Superior temporal gyrus (tissue), 1 donor: ENCODE measurements at regions not wholly inside any gene's neighbourhood (a gene's known extent, or its start where the extent isn't known, plus 50 kb on each side); places are given as distances from the start of the nearest gene placed in this dataset.

ENCODE experiments used
- DNase-seq: peaks from one replicate; pipeline ENCODE4 v3.0.0-alpha.2; 2016; ENCODE audit errors: extremely low spot score

DNA sequence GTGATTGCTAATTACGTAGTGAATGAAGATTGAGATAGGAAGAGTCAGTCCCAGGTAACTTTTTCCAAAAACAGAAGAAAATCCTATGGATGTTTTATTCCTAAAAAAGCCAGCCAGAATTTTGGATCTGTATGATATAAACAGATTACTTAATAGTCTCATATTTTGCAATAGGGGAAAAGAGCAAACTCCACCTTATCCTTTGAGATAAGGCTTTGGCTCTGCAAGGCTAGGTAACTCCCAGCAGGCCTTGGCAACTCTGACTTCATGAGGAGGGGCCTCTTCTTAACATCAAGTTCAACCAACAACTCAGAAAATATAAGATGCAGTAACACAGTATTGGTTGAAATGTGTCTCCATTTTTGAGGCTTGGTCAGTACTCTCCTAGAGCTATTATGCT, 98.7 kb upstream of the SLC4A4 start:
- DNase-seq, result no peak

DNA sequence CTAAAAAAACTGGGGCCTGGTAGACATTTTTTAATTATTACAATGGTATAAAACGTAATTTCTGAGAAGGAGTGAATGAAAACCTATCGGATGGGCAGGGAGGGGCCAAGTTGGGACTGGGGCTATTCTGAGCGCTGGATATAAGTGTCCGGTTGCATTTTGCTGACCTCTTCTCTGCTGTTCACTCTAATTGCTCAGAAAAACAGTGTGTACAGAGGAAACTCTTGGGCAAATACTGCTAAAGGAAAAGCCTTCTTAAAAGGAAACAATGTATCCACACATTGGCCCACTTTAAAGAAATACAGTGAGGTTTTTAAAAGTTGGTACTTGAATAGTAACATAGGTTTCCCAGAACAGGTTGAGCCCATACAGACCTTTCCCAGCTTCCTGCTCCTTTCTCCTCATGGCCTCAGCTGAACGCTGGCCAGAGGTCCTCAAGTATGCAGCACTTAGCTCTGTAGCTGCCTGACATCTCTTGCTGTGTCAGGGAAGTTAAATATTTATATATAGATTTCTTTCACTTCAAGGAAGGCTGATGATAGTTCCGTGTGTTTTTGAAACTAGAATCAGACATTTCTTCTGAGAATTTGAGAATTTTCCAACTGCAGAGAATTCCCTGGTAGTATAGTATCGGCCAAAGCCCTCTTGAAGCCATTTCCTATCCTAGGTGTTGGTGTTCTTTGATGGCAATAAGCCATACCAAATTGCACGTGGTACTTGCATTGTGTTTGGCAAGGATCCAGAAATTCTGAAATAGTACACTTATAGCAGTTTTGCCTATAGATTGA, 97.1 kb upstream of the SLC4A4 start:
- peak; percentile 15 for DNase-seq

DNA sequence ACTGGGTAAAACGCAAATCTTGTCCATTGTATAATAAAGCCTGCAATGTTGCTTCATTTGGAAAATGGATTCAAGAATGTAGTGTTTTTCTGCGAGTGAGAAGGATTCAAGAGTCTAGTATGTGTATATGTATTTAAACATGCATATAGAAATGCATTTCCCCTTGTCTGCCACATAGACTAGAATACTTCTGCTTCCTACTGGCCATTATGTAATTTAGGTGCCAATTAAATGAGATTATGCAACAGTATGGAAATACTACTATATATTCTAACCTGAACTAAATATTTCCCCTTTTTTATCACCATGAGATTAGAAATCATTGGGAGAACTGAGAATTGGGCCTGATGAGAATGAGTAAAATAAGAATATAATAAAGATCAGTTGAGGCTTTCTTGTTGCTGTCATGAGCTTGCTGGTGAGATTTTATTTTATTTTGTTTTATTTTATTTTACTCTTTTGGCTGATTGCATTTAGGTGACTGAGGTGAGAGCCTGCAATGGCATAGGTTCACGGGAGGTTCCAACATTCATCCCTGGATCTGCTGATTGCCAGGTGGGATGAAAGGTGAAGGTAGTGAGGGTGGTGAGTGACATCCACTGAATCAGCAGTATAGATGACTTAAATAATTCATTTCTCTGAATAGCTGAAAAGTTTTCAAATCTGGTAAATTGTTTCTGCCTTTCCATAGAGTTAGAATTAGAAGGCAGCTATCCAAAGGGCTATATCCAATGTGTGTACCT, 95.6 kb upstream of the SLC4A4 start:
- no peak for DNase-seq

DNA sequence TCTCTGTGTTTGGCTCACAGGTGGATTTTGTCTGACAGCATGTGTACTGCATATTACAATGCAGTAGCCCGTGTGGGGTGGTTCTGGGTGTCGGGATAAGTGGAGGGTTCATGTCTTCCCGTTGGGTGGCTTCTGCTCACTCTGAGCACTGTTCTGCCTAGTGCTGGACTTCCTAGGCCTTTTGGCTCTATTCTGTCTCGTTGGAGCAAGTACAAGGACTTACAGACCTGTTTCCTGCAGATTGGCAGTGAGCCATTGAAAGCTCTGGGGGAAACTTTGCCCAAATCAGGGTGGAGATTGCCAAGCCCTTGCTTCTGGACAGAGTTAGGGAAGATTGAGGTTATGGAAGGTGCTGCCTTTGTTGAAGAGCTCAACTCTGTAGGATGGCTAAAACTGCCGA, 91.1 kb upstream of the SLC4A4 start:
- no peak for DNase-seq

DNA sequence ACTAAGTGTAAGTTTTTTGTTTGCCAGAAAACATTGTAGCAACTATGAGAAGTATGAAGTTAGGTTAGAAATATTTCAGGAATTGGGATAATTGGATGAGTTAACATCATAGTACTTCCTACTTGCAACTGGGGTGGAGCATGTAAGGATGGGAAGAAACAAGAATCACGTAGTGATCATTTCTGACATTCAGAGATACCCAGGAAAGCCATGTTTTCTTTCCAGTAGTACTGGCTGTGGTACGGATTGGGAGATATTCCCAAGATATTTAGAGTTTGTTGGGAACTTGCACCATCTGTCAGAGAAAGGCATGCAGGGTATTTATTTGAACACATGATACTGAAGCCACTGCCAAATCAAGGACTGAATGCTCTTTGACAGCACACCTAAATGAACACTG, 87.6 kb upstream of the SLC4A4 start:
- DNase-seq, result no peak

DNA sequence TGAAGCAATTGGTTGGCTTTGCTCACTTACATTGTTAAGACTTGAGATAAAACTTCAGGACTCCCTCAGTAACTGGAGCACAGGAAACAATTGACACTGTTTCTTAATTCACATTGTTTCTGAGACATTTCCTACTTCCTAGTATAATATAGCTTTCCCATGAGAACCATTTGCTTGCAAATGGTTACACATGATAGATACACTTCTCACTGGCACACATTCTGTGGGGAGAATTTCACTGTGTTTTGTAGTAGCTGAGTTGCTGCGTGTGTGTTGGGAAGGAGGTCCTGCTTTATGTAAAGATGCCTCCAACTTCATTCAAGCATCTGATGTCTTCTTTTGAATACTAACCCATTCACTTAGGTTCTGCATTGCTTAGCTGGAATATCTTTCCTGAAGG, 85.3 kb upstream of the SLC4A4 start:
- peak; percentile 13 for DNase-seq

DNA sequence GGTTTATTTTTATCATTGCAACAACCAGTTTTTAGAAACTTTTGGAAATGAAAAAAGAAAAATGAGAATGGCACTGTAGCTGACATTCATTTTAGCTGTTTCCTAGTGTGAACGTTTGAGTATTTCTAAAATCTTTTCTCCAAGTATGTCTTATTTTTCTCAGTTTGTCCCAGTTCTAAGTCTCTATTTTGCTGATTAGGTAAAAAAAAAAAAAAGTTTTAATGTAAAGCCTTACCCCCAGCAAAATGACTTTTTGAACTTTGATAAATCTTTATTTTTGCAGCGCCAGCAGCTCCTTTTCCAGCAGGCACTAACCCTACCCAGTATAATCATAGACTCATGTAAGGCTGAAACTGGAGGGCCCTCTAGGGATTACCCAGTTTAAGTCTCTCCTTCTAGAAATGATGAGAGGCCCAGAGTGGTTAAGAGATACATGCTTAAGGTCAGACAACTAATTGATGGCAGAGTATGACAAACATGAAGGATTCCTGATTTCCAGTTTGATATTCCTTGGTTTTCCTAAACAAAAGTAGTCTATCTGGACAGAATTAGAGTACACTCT, 84.3 kb upstream of the SLC4A4 start:
- peak; percentile 33 for DNase-seq

DNA sequence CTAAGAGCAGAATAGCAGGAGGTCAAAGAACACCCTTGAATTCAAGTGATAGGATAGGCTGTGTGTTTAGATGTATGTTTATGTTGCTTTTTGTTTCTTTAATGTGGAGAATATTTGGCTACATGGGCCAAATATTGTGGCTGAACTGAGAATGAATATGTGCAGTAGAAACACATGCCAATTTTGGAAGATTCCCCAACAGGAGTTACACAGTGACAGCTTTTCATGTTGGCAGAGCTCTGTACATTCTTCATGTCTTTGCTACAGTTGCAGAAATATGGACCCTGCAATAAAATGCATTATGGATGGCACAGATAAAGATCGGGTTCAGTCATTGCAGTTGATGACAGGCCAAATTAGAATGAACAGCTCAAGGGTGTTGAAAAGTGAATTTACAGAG, 82.8 kb upstream of the SLC4A4 start:
- peak; percentile 28 for DNase-seq

DNA sequence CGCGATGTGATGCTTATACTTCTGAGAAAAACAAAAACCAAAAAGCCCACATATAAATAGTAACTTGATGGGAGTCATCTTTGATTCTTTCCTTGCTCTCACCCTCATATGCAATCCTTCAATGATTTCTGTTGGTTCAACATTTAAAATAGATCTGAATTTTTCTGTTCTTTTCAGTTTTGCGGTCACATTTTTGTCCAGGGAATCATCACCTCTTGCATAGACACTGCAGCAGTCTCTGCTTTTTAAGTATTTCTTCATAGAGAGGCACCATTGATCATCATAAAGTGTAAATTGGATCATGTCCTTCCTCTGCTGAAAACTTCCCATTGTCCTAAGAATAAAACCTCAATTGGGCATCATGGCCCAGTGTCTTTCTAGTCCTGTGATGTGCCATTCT, 81.1 kb upstream of the SLC4A4 start:
- no peak for DNase-seq

DNA sequence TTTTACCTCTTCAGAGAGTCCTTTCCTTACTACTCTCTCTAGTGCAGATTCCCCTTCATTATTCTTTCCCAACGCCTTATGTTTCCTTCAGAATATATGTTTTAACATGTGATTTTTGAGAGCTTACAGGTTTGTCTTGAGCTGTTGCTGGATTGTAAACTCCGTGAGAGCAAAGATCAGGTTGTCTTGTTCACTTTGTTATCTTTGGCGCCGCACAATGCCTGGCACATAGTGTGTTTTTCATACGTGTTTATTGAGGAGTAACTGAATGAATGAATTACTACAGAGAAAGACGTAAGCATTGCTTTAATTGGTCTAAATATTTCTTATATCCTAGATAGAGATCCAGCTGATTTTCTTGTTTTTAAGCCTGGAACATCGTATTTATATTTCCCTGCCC, 80.5 kb upstream of the SLC4A4 start:
- DNase-seq, result no peak

DNA sequence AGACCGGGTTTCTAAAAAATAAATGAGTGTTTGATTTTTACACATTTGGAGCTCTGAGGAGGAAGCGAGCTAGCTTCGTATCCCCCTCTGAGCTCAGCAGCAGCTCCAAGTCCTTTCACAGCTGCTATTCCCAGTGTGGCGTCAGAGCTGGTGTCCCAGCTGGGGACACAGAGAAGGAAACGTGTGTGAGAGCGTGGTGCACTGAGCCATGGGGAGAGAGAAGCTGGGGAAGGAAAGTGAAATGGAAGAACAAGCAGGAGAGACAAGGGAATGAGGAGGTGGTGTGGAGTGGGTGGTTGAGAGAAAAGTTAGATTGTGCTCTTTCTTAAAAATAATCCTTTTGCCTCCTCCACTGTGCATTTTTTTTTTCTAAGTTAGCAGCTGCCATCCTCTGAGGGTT, 79.5 kb upstream of the SLC4A4 start:
- DNase-seq, result peak; percentile 70

DNA sequence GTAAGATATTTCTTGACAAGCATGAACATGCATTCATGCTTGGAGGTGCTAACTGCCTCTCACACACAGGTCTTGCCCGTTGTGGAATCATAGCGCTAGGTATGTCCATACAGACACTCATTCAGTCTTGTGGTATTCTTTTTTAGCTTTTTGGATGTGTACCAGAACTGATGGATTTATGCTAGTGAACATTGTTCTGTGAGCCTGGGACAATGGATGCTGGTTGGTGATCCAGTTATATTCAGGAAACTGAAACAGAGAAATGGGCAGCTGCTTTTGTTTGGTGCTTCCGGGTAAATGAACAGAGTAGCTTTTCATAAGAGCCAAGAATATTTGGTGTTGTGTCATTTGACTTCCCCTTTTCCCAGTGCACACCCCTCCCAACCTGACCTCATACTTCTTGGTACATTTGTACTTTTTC, 78.9 kb upstream of the SLC4A4 start:
- peak; percentile 80 for DNase-seq

DNA sequence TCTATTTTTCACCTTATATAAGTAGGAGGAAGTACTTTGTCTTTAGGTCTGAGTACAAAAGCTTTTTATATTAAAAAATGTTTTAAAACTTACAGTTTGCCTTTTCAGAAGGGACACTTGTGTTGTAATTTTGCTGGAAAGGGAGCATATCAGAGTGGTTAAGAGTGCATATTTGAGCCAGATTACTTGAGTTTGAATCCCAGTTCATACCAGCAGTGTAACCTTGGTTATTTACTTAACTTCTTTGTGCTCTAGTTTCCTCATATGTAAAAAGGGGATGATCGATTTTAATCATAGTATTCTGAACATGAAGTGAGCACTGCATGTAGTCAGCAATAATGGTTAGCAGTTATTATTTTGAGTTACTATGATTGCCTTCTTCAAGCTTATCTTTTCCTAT, 78.3 kb upstream of the SLC4A4 start:
- no peak for DNase-seq

DNA sequence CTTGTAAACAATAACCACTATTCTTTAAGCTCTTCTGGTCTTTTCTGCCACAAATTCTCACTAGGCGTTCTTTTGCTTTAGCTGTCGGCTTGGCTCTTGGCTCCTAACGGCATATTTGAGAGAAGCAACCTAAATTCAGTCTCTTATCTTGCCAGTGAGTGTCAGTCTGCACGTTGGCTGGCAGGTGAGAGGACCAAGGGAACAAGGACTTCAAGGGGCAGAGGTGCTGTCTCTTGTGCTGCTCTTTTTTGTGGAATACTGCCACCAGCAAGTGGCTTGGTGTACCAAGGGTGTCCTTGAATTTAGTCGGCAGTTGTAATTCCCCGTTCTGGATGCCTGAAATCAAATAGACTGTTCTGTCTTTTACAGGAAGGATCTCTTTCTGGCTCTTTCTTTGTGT, 77.8 kb upstream of the SLC4A4 start:
- peak; percentile 35 for DNase-seq

DNA sequence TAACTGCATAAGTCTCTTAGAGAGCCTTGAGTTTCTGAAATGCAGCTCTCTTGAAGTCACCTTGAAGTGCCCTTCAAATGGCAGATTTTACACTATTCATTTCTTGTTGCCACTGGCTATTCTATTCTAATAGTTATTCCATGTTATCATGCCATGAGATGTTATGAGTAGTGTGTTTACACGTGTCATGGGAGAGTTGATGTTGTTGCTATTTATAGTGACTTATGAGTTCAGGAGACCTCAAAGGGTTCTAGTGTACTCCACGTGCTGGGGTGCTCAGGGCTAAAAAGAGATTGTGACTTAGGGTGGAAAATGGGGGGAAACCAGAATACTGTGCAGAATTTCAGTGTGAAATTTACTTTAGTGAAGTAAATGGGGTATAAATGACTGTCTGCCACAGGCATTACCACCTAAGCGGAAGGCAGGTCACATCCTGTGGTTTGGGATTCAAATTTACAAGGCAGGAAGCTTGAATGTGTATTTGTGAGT, 77.1 kb upstream of the SLC4A4 start:
- DNase-seq, result no peak

DNA sequence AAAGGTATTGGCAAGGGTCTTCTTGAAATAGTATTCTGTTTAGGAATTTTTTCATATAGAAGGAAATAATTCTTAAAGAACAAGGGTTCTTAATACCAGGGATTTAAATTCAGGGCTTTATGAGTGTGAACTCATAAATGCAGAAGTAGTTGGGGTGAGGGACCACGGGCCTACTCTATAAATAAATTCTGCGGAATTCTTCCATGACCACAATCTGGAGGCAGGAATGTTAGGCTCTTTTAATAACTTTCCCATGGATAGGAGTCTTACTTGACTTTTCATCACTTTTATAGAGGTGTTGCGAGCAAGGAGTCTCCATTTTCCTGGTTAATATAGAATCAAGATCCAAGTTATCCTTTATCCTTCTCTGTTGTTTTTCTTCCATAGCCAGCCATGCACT, 76.7 kb upstream of the SLC4A4 start:
- DNase-seq, result no peak

DNA sequence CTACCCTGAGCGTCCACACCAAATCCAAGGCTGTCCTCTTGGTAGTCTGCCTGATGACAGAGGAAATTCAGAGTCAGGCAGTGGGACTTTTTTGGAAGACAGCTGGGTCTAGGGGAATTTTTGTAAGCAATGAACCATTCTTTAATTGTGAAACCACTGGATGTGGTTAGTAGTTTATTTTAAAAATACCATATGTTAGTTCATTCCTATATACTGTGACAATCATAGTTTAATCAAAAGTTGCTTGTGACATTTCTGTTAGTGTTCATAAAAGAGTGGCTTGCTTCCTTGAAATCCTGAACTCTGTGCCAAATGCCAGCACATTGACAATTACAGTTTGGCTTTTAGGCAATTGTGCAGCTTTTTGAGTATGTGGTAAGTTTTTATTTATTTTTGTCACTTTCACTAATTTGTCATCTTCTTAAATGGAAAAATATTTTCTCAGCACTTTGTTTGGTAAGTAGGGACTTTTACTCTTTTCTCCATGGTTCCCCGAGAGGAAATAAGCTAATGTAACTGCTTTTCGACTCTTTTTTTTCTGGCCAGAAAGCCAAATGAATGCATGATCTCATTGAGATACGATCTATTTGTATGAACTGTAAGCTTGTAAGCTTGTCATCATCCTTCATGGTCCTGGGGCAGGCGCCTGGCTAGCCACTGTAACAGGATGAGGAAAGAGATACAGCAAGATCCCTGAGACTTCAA, 72.6 kb upstream of the SLC4A4 start:
- DNase-seq, result peak; percentile 16

DNA sequence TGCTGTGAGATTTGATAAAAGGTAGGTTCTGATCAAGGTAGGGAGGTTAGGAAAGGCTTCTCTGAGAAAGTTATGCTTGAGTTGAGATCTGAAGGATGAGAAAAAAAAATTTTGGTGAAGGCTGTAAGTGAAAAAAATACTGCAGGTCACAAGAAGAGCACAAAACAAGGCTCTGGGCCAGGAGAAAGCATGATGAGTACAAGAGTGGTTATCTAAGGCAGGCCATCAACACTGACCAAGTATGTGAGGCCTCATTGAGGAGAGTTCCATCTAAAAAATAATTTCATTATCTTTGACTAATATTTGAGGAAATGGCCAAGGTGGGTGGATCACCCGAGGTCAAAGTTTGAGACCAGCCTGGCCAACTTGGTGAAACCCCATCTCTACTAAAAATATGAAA, 71.6 kb upstream of the SLC4A4 start:
- no peak for DNase-seq

DNA sequence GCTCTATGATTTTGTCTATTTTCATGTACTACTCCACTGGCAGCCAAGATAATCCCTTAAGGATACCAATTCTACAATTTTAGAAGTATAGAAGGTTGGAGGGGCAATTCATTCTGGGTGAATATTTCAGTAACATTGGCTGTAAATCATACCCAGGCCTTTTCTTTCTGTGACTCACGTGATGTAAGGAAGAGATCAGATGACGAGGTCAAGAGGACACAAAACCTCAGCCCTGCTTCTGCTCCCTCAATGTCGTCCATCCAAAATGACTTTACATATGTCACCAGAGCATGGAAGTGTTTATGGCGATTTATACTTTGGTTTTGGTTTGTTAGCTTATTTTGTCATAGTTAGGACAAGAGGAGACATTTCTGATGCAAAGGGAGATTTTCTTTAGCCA, 70.7 kb upstream of the SLC4A4 start:
- DNase-seq, result no peak

DNA sequence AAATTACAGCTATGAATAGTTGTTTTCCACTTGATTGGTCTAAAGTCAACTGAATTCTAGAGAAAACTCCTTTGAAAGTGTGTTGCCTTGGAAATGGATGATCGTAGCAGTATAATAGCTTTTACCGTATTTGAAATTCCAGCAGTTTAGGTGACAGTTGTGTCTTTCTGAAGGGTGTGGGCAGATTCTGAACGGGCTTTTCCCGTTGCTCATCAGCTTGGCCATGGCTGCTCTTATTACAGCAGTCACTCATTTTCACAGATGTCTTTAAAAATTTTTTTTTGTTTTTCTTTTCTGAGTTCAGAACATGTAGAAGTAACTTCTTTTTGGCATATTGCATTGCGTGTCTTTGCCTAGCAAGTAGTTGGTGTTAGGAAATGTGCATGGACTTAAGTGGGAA, 69.6 kb upstream of the SLC4A4 start:
- DNase-seq, result no peak

DNA sequence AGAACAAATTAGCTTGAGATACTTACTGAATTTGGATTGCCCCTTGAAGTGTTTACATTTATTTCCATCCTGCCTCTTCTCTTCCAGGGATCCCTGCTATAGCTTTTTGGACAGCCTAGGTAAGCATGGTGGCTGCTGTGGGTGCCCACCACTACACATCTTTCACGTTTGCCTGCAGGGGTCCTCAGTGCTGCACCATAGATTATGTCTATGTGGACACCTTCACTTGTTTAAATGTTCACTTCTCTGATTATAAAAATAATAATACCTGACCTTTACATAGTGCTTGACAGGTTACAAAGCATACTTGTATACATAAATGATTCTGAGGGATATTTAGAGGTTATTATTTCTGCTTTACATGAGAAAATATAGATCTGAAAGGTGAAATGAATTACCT, 67.9 kb upstream of the SLC4A4 start:
- no peak for DNase-seq

DNA sequence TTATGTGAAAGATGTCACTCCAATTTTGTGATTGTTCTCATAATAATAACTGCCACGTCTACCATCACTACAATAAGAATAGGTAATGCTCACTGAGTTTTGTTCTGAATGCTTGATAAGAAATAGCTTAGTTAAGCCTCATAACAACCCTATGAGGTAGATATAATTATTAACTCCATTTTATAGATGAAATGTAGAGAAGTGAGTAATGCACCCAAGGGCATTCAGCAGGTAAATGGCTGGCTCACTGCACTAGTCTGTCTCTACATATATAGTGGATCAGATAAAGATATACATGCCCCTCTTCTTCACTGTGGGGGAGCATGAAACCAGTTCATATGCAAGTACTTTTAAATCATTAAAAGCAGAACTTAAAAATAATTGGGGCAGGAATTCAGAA, 65.8 kb upstream of the SLC4A4 start:
- no peak for DNase-seq
